ENCODE measurements at regions not wholly inside any gene's neighbourhood (a gene's known extent, or its start where the extent isn't known, plus 50 kb on each side); places are given as distances from the start of the nearest gene placed in this dataset.

- no peak for TF ChIP-seq EZH2phosphoT487 (IDR thresholded peaks at IDR 0.05; ENCODE audit: low read depth)
- TF ChIP-seq, protein P1, sequence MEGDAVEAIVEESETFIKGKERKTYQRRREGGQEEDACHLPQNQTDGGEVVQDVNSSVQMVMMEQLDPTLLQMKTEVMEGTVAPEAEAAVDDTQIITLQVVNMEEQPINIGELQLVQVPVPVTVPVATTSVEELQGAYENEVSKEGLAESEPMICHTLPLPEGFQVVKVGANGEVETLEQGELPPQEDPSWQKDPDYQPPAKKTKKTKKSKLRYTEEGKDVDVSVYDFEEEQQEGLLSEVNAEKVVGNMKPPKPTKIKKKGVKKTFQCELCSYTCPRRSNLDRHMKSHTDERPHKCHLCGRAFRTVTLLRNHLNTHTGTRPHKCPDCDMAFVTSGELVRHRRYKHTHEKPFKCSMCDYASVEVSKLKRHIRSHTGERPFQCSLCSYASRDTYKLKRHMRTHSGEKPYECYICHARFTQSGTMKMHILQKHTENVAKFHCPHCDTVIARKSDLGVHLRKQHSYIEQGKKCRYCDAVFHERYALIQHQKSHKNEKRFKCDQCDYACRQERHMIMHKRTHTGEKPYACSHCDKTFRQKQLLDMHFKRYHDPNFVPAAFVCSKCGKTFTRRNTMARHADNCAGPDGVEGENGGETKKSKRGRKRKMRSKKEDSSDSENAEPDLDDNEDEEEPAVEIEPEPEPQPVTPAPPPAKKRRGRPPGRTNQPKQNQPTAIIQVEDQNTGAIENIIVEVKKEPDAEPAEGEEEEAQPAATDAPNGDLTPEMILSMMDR (IDR thresholded peaks at IDR 0.05; ENCODE audit: low read depth, low read length), result no peak
Measured at GRCh38 chr17:83180264-83180995, 101.0 kb downstream of the METRNL start.

All from OCI-LY3 (cell line).